ENCODE measurements at regions not wholly inside any gene's neighbourhood (a gene's known extent, or its start where the extent isn't known, plus 50 kb on each side); places are given as distances from the start of the nearest gene placed in this dataset.

- TF ChIP-seq, protein P1, sequence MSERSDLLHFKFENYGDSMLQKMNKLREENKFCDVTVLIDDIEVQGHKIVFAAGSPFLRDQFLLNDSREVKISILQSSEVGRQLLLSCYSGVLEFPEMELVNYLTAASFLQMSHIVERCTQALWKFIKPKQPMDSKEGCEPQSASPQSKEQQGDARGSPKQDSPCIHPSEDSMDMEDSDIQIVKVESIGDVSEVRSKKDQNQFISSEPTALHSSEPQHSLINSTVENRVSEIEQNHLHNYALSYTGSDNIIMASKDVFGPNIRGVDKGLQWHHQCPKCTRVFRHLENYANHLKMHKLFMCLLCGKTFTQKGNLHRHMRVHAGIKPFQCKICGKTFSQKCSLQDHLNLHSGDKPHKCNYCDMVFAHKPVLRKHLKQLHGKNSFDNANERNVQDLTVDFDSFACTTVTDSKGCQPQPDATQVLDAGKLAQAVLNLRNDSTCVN (tag by site-specific recombination; optimal IDR thresholded peaks at IDR 0.05) = no peak
- TF ChIP-seq SP3 (tag by site-specific recombination; IDR thresholded peaks at IDR 0.05) = no peak
- no peak for TF ChIP-seq ZNF558 (tag by site-specific recombination; IDR thresholded peaks at IDR 0.05)
- TF ChIP-seq ZNF76 (tag by site-specific recombination; IDR thresholded peaks at IDR 0.05; ENCODE audit: borderline replicate concordance, low read depth) = no peak
- TF ChIP-seq ZNF529 (tag by site-specific recombination; IDR thresholded peaks at IDR 0.05; ENCODE audit: insufficient replicate concordance) = no peak
- no peak for TF ChIP-seq FEZF1 (tag by site-specific recombination; IDR thresholded peaks at IDR 0.05)
- no peak for TF ChIP-seq PRDM6 (tag by site-specific recombination; IDR thresholded peaks at IDR 0.05)
- TF ChIP-seq, protein P2, sequence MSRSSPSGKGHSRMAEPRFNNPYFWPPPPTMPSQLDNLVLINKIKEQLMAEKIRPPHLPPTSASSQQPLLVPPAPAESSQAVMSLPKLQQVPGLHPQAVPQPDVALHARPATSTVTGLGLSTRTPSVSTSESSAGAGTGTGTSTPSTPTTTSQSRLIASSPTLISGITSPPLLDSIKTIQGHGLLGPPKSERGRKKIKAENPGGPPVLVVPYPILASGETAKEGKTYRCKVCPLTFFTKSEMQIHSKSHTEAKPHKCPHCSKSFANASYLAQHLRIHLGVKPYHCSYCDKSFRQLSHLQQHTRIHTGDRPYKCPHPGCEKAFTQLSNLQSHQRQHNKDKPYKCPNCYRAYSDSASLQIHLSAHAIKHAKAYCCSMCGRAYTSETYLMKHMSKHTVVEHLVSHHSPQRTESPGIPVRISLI (tag by site-specific recombination; IDR thresholded peaks at IDR 0.05) = no peak
- TF ChIP-seq MZF1 (tag by site-specific recombination; IDR thresholded peaks at IDR 0.05; ENCODE audit: borderline replicate concordance) = no peak
- TF ChIP-seq ZNF658 (tag by site-specific recombination; IDR thresholded peaks at IDR 0.05) = no peak
Measured at GRCh38 chr4:57318703-57319102, 208.5 kb upstream of the IGFBP7 start.

GRCh38 chr4:57314636-57315035 is 204.5 kb upstream of the IGFBP7 start:
- CTCF ChIA-PET = no interaction called here
- Histone ChIP-seq H3K27ac (ENCODE audit: extremely low read depth, low read depth, low read length) (no peak overlapping the region), H3K9me3 (ENCODE audit: control insufficient read depth, insufficient read depth, low read depth, low read length) (no peaks in the 10 kb centered on the region), H3K4me1 (ENCODE audit: control insufficient read depth, insufficient read depth, low read length) (no peaks in the 10 kb centered on the region), H3K4me3 (ENCODE audit: low read depth, low read length) (no peak overlapping the region), H3K36me3 (ENCODE audit: control insufficient read depth in 2 of 2, insufficient read depth in 1 of 2, low read length in 2 of 2) (no peaks in the 10 kb centered on the region)
- POLR2A ChIA-PET = no interaction called here
- TF ChIP-seq ZSCAN30 (tag by site-specific recombination; IDR thresholded peaks at IDR 0.05) = no peak
- TF ChIP-seq ZNF529 (tag by site-specific recombination; IDR thresholded peaks at IDR 0.05; ENCODE audit: insufficient replicate concordance) = no peak
- TF ChIP-seq ZNF560 (tag by site-specific recombination; IDR thresholded peaks at IDR 0.05; ENCODE audit: borderline replicate concordance) = no peak
- no peak for TF ChIP-seq ZNF530 (tag by site-specific recombination; IDR thresholded peaks at IDR 0.05; ENCODE audit: low read depth)
- TF ChIP-seq KLF17 (tag by site-specific recombination; IDR thresholded peaks at IDR 0.05) = no peak

More at GRCh38 chr4:57318703-57319102, 208.5 kb upstream of the IGFBP7 start:
- H3K27ac ChIP-seq (ENCODE audit: extremely low read depth, low read depth, low read length) = no peak overlapping the region
- H3K4me1 ChIP-seq (ENCODE audit: control insufficient read depth, insufficient read depth, low read length) = no peaks in the 10 kb centered on the region
- no peak overlapping the region for H3K4me3 ChIP-seq (ENCODE audit: low read depth, low read length)
- CTCF ChIA-PET = no interaction called here
- POLR2A ChIA-PET = no interaction called here
- no peaks in the 10 kb centered on the region for H3K9me3 ChIP-seq (ENCODE audit: control insufficient read depth, insufficient read depth, low read depth, low read length)
- H3K36me3 ChIP-seq (ENCODE audit: control insufficient read depth in 2 of 2, insufficient read depth in 1 of 2, low read length in 2 of 2) = no peaks in the 10 kb centered on the region

DNA sequence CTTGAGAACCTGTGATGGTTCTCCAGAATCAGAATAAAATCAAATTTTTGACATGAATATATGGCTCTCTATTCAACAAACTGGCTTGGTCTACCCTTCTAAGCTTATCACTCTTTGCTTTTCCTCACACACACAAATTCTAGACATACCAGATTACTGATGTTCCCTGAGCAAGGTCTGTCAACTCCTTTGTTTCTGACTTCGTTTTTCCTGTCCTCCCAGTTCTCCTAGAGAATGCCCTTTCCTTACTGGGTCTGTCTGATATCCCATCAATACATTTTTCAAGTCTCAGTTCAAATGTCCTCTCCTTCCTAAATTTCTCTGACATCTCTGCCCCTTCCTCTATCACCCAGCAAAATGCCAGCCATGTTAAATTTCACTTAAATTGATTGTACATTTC is 202.1 kb upstream of the IGFBP7 start:
- ChIA-PET POLR2A (no interaction called here), CTCF (no interaction called here)
- Histone ChIP-seq H3K9me3 (ENCODE audit: control insufficient read depth, insufficient read depth, low read depth, low read length) (no peaks in the 10 kb centered on the region), H3K4me3 (ENCODE audit: low read depth, low read length) (no peak overlapping the region), H3K36me3 (ENCODE audit: control insufficient read depth in 2 of 2, insufficient read depth in 1 of 2, low read length in 2 of 2) (no peaks in the 10 kb centered on the region), H3K27ac (ENCODE audit: extremely low read depth, low read depth, low read length) (no peak overlapping the region), H3K4me1 (ENCODE audit: control insufficient read depth, insufficient read depth, low read length) (no peaks in the 10 kb centered on the region)
- TF ChIP-seq ZNF223 (tag by site-specific recombination; IDR thresholded peaks at IDR 0.05) = no peak
- no peak for TF ChIP-seq ZFP69B (tag by site-specific recombination; IDR thresholded peaks at IDR 0.05)
- no peak for TF ChIP-seq ZNF248 (tag by site-specific recombination; IDR thresholded peaks at IDR 0.05)
- no peak for TF ChIP-seq ZNF433 (tag by site-specific recombination; IDR thresholded peaks at IDR 0.05; ENCODE audit: low read depth)
- no peak for TF ChIP-seq MEIS1 (CRISPR knock-in tag; IDR thresholded peaks at IDR 0.05; ENCODE audit: borderline replicate concordance)
- no peak for TF ChIP-seq ZNF530 (tag by site-specific recombination; IDR thresholded peaks at IDR 0.05; ENCODE audit: low read depth)
- TF ChIP-seq SALL2 (tag by site-specific recombination; IDR thresholded peaks at IDR 0.05; ENCODE audit: borderline replicate concordance) = no peak
- no peak for TF ChIP-seq ZNF24 (tag by site-specific recombination; IDR thresholded peaks at IDR 0.05)
- no peak for TF ChIP-seq ZBTB21 (tag by site-specific recombination; IDR thresholded peaks at IDR 0.05)
- no peak for TF ChIP-seq ZBTB7A (tag by site-specific recombination; IDR thresholded peaks at IDR 0.05; ENCODE audit: low read depth)
- TF ChIP-seq ZNF660 (tag by site-specific recombination; IDR thresholded peaks at IDR 0.05) = no peak
- no peak for TF ChIP-seq ZNF274 (IDR thresholded peaks at IDR 0.05; ENCODE audit: low read length)
- no peak for TF ChIP-seq ZNF274 (tag by site-specific recombination; IDR thresholded peaks at IDR 0.05; ENCODE audit: borderline replicate concordance)
